Hippocampal formation (tissue), 2 donors: ENCODE measurements at regions not wholly inside any gene's neighbourhood (a gene's known extent, or its start where the extent isn't known, plus 50 kb on each side); places are given as distances from the start of the nearest gene placed in this dataset.

Experiments used
- DNase-seq, 2 donors: peaks; one replicate each; lab custom pipeline; 2025; lab: John Stamatoyannopoulos, UW

DNA sequence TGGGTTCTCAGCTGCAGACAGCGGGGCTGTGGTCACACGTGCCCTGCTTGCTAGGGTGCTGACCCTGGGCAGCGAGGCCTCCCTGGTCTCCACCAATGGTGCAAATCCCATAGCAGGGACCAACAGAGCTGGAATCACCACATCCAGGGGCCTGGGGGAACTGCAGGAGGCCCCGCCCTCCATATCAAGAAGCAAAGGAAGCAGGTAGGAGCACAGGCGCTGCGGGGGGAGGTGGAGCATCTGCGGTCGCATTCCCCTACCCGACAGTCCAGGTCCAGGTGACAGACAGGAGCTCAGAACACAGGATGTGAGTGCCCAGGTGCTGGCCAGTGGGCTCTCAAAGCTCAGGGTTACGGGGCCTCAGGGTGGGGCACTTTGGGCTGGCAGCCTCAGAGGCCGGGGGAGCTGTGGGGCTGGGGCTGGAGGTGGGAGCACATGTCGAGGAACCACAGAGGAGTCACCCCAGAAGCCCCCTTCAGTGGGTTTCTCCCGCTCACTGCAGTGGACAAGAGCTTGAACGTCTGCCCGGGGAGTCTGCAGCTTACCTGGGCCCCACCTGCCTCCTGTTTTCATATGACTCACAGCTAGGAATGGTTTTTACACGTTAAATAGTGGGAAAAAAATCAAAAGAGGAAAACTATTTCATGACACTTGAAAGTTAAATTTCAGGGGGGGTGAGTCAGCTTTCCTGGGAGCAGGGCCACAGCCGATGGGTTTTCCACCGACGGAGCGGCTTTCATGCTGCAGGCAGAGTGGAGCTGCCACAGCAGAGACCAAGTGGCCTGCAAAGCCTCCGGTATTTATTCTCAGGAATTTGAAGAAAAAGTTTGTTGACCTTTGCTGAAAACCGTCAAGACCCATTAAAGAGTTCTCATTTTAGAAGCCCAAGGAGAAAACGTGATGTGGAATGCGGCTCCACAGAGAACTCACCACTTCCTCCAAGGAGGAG, 148.7 kb upstream of the PPP2R2D start:
- no peak for DNase-seq

DNA sequence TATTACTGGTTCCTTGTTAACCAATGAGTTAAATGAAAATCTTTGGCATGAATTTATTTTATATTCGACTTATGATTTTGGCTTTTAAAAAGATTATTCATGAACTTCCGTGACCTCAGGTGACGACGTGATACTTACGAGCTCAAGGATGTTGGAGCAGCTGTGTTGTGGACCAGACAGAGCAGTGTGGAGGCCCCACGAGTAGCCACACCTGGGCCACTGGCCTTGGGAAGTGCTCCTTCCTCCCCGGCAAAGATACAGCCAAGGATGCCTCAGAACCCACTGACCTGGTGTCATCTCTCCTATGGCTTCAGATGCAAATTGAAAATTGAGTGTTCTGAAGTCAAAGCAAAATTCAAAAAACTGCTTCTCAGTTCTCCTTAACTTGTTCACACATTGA, 147.5 kb upstream of the PPP2R2D start:
- DNase-seq = no peak

DNA sequence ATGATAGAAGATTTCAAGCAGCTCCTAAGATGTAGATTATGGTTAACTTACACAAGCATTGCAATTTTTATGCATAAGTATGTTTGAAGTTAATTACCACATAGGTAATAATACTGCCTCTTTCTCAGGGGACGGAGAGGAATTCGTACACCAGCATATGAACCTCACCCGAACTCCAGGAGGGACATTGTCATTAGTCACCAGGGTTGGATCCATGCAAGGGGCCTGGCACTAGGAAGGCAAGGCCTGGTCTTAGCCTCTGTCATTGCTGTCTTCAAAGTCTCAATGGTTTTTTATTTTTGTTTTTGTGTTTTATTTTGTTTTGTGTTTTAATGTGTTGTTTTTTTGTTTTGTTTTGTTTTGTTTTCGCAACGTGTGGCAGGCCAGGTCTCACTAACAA, 145.6 kb upstream of the PPP2R2D start:
- no peak for DNase-seq

DNA sequence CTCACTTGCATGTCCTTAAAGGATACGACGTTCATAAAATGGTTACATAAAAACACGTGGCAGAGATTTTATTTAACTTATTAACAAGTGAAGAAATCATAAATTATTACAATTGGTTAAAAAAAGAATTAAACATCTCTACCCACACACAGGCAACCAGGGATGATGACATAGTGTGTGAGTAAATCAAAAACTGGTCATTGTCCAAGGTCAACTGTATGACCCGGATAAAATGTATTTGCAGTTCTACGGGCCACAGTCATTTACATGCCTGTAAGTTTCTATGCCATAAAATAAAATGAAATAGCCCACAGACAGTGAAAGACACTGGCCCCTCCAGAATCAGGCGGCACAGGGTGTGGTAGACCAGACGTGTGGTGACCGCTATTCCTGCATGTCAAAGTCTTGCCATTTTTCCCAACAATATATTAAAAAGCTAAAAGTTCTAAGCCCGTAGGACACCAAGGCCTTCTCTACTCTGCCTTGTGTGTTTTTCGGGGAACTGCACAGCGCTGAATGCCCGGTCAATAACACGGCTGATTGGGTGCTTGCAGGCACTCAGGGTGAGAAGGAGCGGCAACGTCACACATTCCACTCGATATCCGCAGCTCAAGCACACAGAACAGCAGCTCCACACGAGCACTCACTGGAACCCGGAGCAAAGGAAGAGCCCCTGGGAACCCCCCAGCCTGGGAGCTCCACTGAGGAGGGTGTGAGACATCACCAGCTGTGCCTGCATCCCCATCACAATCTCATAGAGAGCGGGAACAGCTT, 143.3 kb upstream of the PPP2R2D start:
- DNase-seq = no peak

DNA sequence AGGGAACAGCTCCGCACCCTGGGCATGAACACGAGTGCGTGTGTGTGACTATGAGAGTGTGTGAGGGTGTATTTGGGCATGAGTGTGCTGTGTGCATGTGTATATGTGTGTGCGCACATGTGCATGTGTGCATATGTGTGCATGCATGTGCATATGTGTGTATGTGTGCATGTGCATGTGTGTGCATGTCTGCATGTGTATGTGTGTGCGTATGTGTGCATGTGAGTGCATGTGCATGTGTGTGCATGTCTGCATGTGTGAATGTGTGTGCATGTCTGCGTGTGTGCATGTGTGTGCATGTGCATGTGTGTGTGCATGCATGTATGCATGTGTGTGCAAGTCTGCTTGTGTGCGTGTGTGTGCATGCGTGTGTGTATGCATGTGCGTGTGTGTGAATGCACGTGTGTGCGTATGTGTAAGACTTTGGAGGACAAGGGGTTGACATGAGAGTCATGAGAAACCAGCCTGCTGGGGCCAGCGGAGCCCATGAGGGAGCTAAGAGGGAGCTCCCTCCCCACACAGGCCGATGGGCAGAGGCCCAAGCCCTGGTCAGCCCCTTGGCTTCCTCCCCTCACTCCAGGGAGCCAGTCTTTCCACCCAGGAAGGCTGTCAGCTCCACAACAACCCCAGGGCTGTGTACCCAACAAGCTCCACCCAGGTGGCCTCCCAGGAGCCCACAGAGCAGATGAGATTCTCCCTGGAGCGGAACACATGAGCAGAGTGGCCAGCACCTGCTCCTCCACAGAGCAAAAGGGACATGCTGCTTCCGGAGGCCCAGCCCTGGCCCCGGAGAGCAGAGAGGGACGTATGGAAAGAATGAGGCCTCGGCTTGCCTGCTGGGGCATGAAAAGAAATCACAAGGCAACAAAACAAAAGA, 142.5 kb upstream of the PPP2R2D start:
- no peak for DNase-seq

DNA sequence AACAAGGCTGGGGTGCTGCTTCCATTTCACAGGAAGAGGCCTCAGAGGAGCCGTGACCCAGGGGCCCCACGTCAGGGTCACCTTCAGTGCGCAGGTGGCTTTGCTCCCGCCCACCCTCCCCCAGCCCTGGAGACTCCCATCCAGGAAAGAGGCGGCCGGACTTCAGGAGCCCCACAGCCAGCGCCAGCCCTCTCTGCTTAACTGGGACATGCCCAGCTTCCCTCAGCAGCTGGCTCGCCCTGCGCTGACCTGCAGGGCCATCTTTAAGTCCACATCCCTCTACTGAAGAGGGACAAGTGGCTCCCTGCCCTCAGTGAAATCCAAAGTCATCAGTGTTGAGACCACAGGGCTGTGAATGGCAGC, 141.9 kb upstream of the PPP2R2D start:
- no peak for DNase-seq

DNA sequence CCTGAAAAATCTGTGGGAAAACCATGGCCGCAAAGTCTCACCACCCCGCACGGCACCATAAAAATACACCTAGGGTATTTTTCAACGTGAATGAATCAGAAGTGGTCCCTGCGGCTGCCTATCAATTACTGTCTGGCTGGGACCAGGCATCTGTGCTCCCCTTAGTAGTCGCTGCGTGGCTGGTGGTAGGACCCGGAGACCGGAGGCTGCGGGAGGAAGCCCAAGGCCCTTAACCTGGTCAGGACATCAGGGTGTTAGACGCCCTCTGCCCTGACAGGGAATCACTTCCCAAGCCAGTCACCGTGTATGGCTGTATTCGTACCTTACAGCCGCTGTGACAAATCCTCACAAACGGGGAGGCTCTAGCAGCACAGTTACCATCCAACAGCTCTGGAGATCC, 141.5 kb upstream of the PPP2R2D start:
- no peak for DNase-seq

DNA sequence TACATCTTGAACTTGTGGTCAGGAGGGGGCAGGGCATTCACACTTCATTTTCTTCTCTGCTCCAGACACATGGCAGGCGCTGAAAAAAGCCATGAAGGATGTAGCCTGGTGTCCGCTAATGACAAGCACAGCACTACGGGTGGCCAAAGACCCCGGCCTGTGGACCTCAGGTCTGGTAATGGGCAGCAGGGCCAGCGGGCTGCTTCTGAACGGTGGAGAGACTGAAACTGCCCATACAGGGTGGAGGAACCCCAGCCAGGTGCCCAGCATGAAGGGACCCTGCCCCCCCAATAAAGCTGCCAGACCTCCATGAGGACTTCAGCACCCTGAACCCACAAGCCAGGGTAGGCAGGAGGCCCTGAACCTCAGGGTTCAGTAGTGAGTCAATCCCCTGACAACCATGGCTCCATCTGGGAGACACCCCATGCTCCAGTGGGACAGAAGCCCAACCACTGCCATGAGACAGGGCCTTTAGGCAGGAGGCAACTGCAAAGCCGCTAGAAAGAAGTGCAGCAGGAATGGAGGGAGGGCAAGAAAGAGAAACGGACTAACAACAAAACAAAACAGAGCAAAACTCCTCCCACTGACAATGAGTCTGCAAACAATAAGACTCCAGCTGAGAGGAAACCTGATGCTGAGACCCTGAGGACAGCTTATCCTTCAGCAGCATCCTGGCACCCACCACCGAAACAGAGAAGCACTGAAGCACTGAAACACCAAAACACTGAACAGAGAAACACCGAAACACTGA, 140.2 kb upstream of the PPP2R2D start:
- no peak for DNase-seq

DNA sequence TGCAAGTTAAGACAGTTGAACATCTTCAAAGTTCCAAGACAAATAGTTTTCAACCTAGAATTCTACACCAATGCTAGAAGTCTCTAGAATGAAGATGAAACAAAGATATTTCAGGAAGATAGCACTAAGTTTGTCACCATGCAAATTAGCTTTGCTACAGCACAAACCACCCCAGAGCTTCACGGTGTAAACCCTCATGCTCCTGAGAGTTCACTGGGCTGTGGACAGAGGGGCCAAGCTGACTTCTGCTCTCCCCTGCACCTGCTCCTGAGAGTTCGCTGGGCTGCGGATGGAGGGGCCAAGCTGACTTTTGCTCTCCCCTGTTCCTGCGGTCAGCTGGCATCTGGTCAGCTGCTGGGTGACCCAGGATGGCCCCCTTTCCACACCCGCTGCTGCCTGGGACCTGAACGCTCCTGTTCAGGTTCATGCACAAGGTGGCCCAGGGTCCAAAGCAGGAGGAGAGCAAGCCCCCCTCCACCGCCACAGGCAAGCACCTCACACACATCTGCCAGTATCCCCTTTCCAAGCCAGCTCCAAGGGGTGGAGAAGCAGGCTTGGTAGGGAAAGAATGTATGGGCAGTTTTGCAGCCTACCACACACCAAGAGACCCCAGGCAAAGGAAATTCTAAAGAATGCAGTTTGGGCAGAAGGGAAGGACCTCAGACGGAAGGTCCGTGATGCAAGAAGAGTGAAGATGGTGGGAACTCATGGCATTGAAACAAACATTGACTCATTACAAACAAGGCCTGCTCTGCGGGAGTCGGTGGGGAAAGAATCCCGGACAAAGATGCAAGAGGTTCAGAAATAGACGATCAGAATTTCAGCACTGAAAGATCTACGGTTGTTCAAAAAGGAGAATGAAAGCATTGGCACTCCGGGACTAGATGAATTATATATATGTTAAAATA, 137.8 kb upstream of the PPP2R2D start:
- no peak for DNase-seq

DNA sequence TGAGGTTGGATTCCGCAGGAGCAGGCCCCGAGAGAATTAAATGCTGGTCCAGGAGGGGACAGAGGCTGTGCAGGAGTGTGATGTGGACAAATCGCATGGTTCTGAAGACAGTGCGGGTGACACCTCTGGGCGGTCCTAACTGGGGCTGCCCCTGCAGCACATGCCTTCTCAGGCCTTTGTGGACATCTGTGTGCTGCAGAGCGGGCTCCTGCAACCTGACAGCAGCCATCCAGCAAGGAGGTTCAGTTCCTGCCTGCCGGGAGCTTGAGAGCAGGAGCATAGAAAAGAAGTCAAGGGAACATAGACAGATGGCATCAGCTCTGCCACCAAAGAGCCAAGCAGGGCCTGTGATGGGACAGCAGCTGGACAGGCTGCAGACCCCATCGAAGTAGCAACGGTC, 135.9 kb upstream of the PPP2R2D start:
- DNase-seq = no peak

DNA sequence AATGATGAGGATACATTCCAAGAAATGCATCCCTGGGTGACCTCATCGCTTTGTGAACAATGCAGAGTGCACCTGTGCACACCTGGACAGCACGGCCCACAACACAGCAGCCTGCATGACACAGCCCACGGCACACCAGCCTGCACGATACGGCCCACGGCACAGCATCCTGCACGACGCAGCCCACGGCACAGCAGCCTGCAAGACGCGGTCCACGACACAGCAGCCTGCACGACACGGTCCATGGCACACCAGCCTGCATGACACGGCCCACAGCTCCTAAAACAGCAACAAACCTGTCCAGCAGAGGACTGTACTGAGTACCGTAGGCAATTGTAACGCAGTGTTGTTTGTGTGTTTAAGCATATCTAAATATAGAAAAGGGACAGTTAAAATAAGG, 134.7 kb upstream of the PPP2R2D start:
- DNase-seq = no peak

DNA sequence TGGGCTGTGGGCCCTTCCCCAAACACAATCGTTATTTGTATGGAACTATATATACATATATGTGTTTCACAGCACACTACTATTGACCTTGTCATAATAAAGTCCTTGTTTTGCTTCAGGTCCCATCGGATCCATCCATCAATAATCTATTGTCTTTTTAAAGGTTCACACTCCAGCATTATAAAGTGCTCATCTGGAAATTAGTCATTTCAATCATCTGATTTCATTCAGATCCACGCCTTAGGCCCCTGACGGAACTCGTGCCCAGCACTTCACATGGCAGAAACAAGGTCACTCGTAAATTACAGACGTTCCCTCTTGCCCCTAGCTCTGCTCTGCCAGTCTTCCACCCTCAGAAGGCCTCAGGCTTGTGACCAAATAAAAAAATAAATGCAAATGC, 133.1 kb upstream of the PPP2R2D start:
- no peak for DNase-seq

DNA sequence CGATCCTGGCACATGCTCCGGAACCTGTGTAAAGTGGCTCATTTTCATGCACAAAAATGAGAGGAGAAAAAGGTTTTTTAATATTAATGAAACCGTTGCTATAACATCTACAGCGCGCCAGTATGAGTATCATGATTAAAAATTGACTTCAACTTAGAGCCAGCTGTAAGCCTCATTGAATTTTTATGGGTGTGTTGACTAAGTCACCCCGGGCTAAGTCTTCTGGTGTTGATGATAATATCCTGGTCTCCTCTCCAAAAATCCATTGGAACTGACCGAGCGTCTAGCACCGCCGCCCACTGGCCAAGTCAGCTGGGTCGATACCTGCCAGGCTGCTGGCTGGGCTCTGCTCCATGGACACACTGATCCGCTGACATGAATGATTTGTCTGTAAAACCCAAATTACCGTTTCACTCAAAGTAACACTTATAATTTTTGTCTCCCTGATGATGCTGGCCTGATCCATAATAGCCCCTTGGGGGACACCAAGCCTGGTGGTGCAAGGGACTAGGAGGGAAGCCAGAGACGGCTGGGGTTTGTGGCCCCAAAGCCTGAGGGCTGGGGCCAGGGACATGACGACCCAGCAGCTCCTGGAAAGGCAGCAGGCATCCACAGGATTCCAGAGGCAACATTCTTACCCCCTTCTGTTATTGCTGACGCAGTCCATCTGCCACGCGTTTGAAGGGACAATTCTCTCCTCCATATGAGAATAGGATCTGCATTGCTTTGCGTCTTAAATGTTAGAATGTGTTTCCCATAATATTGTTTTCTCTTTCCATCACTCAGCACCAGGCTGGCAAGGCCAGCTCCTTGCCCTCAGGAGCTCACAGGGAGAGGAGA, 131.0 kb upstream of the PPP2R2D start:
- no peak for DNase-seq

DNA sequence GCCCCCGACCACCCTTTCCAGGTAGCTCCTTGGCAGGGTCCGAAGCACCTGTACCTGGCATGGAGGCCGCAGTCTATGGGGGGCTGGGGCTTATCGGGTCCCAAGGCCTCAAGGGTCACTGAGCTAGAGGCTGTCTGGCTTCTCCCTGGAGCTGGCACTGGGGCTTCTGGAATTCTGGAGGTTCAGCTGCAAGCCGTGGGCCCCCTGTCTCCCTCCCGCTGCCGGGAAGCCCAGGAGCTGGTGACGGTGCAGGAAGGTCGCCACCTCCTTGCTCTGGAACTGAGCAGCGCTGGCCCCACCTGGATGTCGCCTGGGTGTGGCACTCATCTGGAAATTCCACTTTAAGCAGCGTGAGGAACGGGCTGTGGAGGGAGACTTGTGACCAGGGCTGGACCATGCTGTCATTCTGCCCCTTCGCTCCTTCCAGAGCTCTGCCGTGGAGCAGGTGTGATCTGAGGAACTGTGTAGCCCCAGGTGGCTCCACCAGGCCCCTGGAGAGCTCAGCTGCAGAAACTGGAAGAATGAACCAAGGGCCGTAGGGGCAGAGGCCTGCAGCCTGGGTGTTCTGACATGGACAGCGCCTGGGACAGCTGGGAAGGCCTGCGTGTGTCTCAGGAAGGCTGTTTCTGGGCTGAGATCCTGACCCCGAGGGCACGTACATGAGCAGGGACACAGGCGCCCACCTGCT, 129.7 kb upstream of the PPP2R2D start:
- no peak for DNase-seq

DNA sequence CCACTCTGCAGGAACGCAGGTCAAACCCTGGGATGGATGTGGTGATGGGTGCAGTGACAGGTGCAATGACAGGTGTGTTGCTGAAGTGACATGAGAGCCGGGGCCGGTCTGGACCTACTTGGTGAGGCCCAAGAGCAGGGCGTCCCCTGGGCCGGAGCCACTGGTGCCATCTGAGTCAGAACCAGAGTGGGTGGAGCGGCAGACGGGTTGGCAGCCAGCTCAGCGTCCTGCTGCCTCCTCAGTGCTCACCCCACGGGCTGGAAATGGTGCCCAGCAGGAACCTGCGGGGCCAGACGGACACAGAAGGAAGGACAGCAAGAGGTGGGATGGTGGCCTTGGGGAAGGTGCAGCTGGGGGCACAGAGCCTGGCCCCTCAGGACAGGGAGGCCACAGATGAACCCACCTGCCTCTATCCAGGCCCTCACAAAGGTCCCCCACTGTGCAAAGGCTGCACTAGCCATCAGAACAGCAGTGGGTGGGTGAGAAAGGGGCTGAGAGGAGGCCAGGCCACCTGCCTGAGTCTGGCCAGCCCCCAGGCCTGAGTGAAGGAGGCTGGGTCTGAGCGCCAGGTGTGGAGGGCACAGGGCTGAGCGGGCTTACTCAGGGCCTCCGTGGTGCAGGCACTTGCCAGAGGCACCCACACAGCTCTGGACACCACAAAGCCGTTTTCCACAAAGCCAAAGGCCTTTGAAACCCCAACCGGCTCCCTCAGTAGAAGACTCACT, 129.0 kb upstream of the PPP2R2D start:
- no peak for DNase-seq

DNA sequence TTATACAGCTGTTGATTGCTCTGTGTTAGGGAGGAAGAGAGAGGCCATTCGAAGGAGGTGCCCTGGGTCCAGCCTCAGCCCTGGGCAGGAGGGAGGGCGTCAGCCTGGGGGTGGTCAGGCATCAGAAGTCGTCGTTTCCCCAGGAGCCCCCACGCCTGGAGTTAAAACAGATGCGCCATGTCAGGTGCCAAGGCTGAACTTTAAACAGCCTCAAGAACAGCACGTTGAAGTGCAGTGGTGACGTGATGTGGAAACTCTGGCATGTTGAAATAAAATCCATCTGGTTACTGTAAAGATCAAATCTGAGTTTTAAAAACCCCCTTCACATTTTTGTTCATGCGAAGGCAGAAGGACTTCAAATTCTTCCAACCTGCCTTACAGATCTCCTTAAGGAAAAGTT, 128.4 kb upstream of the PPP2R2D start:
- DNase-seq = no peak

DNA sequence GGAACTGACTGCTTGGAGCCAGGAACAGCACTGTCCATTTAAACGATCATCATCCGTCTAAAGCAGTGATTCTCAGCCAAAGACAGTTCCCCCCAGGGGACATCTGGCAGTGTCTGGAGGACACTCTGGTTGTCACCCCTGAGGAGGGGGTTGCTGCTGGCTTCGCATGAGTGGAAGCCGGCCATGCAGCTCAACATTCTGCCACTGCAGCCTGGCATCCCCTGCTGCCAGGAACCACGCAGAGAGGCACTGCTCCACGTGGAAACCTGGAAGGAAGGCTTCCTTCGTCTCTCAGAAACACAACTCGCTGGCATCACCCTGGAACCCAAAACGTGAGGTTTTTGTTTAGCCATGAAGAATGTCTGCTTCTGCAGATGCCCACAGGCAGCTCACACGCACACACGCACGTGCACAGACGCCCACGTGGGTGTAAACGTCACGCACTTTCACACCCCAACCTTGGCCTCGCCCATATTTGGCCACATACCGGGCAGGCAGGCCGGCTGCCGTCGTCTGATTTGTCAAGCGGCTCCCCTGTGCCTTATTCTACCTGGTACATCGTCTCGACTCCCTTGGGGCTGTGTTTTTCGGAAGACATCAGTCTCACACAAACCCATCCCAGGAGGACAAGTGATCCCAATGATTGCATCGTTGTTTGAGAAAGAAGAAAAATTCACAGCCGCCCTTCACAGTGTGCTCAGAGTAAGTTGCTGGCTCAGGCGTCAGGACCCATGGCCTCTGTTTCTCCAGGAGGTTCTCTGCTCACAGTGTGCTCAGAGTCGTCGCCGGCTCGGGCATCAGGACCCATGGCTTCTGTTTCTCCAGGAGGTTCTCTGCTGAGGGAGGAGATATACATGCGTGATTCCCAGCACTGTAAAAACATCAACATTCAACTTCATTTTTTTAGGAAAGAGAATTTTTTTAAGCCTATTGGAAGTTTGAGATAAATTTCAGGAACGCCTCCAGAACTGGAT, 127.2 kb upstream of the PPP2R2D start:
- no peak for DNase-seq
